GM10266 (cell line): ENCODE measurements at regions not wholly inside any gene's neighbourhood (a gene's known extent, or its start where the extent isn't known, plus 50 kb on each side); places are given as distances from the start of the nearest gene placed in this dataset.

Source experiments
- DNase-seq: peaks from one replicate; pipeline ENCODE4 v3.0.0; 2012; ENCODE audit errors: extremely low spot score
- TF ChIP-seq, protein P1 (sequence below): IDR thresholded peaks from 2 replicates; pipeline ENCODE4 v1.5.1; 2012; ENCODE audit warnings: mild to moderate bottlenecking, low read depth; ENCODE audit not compliant: control insufficient read depth, insufficient read depth; ENCODE audit errors: missing control alignments

DNA sequence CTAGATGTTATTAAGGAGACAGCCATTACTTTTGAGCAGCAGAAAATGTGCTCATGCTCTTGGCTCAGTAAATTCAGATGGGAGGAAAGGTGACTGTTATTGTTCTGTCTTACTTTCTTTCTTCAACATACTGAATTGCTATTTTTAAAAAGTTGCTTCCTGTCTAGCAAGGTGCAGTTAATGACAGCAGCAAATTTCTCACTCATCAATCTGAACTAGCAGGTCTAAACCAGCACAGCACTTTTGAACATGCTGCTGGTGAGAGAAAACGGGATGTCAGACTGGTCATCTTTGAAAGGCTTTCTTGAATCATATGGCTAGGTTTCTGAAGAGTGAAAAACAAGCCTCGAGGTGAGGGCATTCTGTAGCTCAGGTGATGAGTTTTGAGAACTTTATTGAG is 384.7 kb downstream of the MFSD1 start:
- TF ChIP-seq, protein P1, sequence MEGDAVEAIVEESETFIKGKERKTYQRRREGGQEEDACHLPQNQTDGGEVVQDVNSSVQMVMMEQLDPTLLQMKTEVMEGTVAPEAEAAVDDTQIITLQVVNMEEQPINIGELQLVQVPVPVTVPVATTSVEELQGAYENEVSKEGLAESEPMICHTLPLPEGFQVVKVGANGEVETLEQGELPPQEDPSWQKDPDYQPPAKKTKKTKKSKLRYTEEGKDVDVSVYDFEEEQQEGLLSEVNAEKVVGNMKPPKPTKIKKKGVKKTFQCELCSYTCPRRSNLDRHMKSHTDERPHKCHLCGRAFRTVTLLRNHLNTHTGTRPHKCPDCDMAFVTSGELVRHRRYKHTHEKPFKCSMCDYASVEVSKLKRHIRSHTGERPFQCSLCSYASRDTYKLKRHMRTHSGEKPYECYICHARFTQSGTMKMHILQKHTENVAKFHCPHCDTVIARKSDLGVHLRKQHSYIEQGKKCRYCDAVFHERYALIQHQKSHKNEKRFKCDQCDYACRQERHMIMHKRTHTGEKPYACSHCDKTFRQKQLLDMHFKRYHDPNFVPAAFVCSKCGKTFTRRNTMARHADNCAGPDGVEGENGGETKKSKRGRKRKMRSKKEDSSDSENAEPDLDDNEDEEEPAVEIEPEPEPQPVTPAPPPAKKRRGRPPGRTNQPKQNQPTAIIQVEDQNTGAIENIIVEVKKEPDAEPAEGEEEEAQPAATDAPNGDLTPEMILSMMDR: no peak
- DNase-seq: no peak

DNA sequence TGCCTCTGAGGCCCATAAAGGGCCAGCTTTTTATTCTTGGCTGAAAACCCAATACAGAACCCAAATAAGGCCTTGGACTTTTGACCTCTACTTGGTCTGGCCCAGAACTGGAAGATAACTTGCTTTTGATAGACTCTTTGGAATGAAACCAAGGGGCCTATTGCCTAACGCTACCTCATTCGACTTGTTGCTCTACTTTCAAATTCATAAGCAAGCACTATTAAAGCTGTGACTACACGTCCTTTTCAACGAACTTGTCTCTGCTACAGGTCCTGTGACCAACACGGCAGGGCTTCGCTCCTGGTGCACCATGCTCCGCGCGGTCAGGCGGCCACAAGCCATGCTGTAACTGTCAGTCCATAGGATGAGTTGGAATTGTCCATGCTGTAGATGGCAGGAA is 385.4 kb downstream of the MFSD1 start:
- no peak for DNase-seq
- TF ChIP-seq, protein P1: no peak

DNA sequence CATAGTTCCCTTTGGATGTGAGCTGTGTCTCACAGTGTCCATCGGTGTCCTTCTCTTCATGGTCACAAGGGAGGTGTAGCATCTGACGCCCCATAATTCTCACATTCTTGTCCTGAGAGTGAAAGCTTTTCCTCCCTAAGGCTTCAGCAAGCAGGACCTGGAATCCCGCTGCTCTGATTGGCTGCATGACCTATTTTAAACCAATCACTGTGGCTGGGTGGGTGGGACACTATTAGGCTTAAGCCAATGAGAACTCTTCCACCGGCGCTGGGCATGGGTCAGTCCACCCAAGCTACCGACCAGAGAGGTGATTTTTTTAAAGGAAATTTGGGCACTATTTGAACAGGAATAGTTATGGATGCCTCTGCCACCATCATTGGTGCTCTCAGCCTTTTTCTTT is 385.9 kb downstream of the MFSD1 start:
- TF ChIP-seq, protein P1: no peak
- no peak for DNase-seq

DNA sequence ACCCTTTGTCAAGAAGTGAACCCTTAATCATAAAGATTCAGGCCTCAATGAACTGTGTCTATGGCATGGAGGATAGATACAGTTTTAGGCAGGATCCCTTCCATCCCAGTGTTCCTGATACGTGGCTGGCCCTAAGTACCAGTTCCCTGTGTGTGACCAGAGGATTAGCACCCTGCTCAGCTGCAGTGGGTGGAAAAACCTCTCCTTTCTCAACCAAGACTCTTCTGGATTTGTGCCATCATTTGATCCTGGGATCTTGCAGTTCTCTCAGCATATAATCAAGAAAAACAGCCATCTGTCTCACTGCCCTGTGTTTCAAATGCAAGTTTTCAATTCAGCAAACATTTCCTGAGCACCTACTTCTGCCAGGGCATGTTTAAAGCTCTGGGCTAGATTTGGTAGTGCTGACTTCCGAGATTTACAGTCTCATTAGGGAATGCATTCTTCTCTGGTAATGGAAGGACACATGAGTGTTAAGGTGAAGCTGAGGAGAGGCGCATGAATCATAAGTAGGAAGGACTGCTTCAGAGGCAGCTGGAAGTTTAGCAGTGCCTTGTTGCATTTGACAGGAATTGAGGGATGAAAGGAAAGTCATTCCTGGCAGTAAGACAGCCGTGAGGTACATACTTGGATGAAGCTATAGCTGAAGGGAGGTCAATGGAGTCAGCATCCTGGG is 388.3 kb downstream of the MFSD1 start:
- TF ChIP-seq, protein P1: no peak
- no peak for DNase-seq

DNA sequence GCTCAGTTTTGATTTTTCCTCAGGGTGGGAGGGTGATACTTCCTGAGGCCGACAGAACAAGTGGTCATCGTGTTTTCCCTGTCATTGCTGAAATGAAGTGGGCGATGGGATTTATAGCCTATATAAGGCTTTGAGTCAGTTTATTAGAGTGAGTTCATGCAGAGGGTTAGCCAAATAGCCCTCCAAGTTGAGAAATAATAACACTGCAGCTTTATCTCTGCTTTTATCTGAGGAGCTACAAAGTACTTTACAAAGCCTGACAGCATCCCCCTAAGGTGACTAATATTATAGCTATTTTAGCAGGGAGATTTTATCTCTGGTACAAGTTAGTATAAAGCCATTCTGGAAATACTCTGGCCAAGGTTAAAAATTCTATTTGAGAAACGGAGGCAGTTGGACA is 389.6 kb downstream of the MFSD1 start:
- TF ChIP-seq, protein P1: no peak
- DNase-seq: no peak

DNA sequence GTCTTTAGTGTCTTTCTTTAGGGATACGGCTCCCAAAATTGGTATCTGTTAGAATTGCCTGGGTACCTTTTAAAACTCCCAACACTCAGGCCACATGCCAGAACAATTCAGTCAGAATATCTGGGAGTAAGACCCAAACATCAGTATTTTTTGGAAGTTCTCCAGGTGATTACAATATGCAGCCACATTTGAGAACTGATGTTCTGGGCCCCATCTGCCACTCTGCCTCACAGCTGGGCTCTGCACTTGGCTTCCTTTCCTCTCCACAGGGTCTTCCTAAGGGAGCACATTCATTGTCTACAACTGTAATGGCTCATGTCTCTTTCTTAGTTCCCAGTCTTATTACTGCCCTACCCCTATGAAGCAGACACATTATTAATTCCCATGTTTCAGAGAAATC is 394.5 kb downstream of the MFSD1 start:
- TF ChIP-seq, protein P1: no peak
- no peak for DNase-seq

DNA sequence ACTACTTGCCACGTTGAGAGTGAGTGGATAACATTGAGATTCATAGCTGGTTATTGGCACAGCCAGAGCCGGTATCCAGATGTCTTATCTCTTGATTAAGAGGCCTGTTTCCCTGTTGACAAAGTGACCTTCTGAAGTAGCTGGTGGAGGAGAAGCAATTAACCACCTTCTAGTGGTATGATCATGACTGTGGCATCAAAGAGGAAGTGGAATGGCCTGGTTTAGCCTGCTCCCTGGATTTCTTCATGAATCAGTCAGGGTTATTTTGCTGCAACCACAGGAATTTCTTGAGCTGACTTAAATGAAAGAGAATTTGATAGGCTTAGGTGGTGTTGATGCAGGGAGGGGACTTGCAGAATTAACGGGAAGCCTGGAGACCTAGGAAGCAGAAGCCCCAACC is 398.3 kb downstream of the MFSD1 start:
- TF ChIP-seq, protein P1: no peak
- no peak for DNase-seq
